ENCODE measurements at regions not wholly inside any gene's neighbourhood (a gene's known extent, or its start where the extent isn't known, plus 50 kb on each side); places are given as distances from the start of the nearest gene placed in this dataset.

- no peak for TF ChIP-seq CTCF (IDR thresholded peaks at IDR 0.05)
- TF ChIP-seq REST (IDR thresholded peaks at IDR 0.05; ENCODE audit: insufficient read depth in 1 of 2, low read depth in 2 of 2, low read length in 1 of 2), result no peak
- TF ChIP-seq POLR2AphosphoS5 (IDR thresholded peaks at IDR 0.05; ENCODE audit: low read depth, low read length), result no peak
- TF ChIP-seq SIN3A (IDR thresholded peaks at IDR 0.05; ENCODE audit: borderline replicate concordance, insufficient read depth, low read depth, low read length), result no peak
- no peak for TF ChIP-seq TCF7L2 (IDR thresholded peaks at IDR 0.05; ENCODE audit: low read depth, low read length)
Measured at GRCh38 chr2:214874694-214875093, 65.2 kb upstream of the BARD1 start.

Measured in Panc1 (cell line).